HAP-1 (cell line): ENCODE measurements at regions not wholly inside any gene's neighbourhood (a gene's known extent, or its start where the extent isn't known, plus 50 kb on each side); places are given as distances from the start of the nearest gene placed in this dataset.

Experiments used
- DNase-seq, 2 experiments: peaks; one replicate each; pipeline ENCODE4 v3.0.0-alpha.2; 2016 to 2020; ENCODE audit warnings: low spot score in 2 of 2
- H3K27me3 ChIP-seq: fragments of 250-450 bp; sonication (Bioruptor Pico); 2 replicates; pipeline ENCODE4 v1.5.1; 2020; ENCODE audit warnings: low read depth, mild to moderate bottlenecking, moderate library complexity
- H3K36me3 ChIP-seq: fragments of 250-450 bp; sonication (Bioruptor Pico); replicated peaks from 2 replicates; pipeline ENCODE4 v1.5.1; 2020; ENCODE audit warnings: mild to moderate bottlenecking
- H3K4me1 ChIP-seq: fragments of 250-450 bp; sonication (Bioruptor Pico); 2 replicates; pipeline ENCODE4 v1.5.1; 2020; ENCODE audit warnings: mild to moderate bottlenecking
- H3K4me3 ChIP-seq: fragments of 250-450 bp; sonication (Bioruptor Pico); 2 replicates; pipeline ENCODE4 v1.5.1; 2020; ENCODE audit warnings: mild to moderate bottlenecking, moderate library complexity
- H3K9me3 ChIP-seq: fragments of 250-450 bp; sonication (Bioruptor Pico); 2 replicates; pipeline ENCODE4 v1.5.1; 2020; ENCODE audit warnings: mild to moderate bottlenecking, moderate library complexity
- in situ Hi-C: fragments of 300-500 bp; cut with MboI; formaldehyde crosslinking; loops from 3 replicates; pipeline ENCODE4 v1.14.3; 2020; ENCODE audit warnings: low sequenced_read_pairs, inconsistent platforms, mixed read lengths

GRCh38 chr10:131728286-131729228 is 172.3 kb upstream of the PPP2R2D start:
- no peaks in the 10 kb centered on the region for H3K9me3 ChIP-seq
- no peak for DNase-seq
- in situ Hi-C loops, result no loop called here

GRCh38 chr10:131729361-131729760 is 171.4 kb upstream of the PPP2R2D start:
- H3K36me3 ChIP-seq, result no peaks in the 10 kb centered on the region
- H3K4me1 ChIP-seq, result no peaks in the 10 kb centered on the region
- no peak overlapping the region for H3K4me3 ChIP-seq
- H3K9me3 ChIP-seq, result no peaks in the 10 kb centered on the region
- no peaks in the 10 kb centered on the region for H3K27me3 ChIP-seq
- DNase-seq, result no peak
- in situ Hi-C loops, result no loop called here

More at GRCh38 chr10:131728286-131729228, 172.3 kb upstream of the PPP2R2D start:
- Histone ChIP-seq H3K4me3 (no peak overlapping the region), H3K27me3 (no peaks in the 10 kb centered on the region), H3K36me3 (no peaks in the 10 kb centered on the region), H3K4me1 (no peaks in the 10 kb centered on the region)

- no peaks in the 10 kb centered on the region for H3K4me1 ChIP-seq
- DNase-seq, result no peak
- no peaks in the 10 kb centered on the region for H3K9me3 ChIP-seq
- H3K27me3 ChIP-seq, result no peaks in the 10 kb centered on the region
- in situ Hi-C loops, result no loop called here
- H3K4me3 ChIP-seq, result no peak overlapping the region
- H3K36me3 ChIP-seq, result no peaks in the 10 kb centered on the region
Measured at GRCh38 chr10:131729938-131730660, 170.7 kb upstream of the PPP2R2D start.

- Histone ChIP-seq H3K4me1 (no peaks in the 10 kb centered on the region), H3K9me3 (no peaks in the 10 kb centered on the region), H3K4me3 (no peak overlapping the region), H3K27me3 (no peaks in the 10 kb centered on the region), H3K36me3 (no peaks in the 10 kb centered on the region)
- DNase-seq, result no peak
- in situ Hi-C loops, result no loop called here
Measured at GRCh38 chr10:131730771-131731497, 169.9 kb upstream of the PPP2R2D start.

- no peaks in the 10 kb centered on the region for H3K27me3 ChIP-seq
- no peaks in the 10 kb centered on the region for H3K36me3 ChIP-seq
- H3K4me3 ChIP-seq, result no peak overlapping the region
- in situ Hi-C loops, result no loop called here
- no peaks in the 10 kb centered on the region for H3K9me3 ChIP-seq
- H3K4me1 ChIP-seq, result no peaks in the 10 kb centered on the region
- no peak for DNase-seq
Measured at GRCh38 chr10:131731780-131732630, 168.8 kb upstream of the PPP2R2D start.

- H3K27me3 ChIP-seq, result no peaks in the 10 kb centered on the region
- H3K4me1 ChIP-seq, result no peaks in the 10 kb centered on the region
- no peaks in the 10 kb centered on the region for H3K36me3 ChIP-seq
- H3K4me3 ChIP-seq, result no peak overlapping the region
- no peaks in the 10 kb centered on the region for H3K9me3 ChIP-seq
- DNase-seq, result no peak
- in situ Hi-C loops, result no loop called here
Measured at GRCh38 chr10:131732631-131733127, 168.1 kb upstream of the PPP2R2D start.

GRCh38 chr10:131733596-131733995 is 167.2 kb upstream of the PPP2R2D start:
- in situ Hi-C loops, result no loop called here

GRCh38 chr10:131735577-131735976 is 165.2 kb upstream of the PPP2R2D start:
- Histone ChIP-seq H3K27me3 (no peaks in the 10 kb centered on the region), H3K9me3 (no peaks in the 10 kb centered on the region), H3K4me3 (no peak overlapping the region), H3K4me1 (no peaks in the 10 kb centered on the region), H3K36me3 (no peaks in the 10 kb centered on the region)
- DNase-seq, result no peak
- in situ Hi-C loops, result no loop called here

More at GRCh38 chr10:131733596-131733995, 167.2 kb upstream of the PPP2R2D start:
- Histone ChIP-seq H3K36me3 (no peaks in the 10 kb centered on the region), H3K9me3 (no peaks in the 10 kb centered on the region), H3K4me3 (no peak overlapping the region), H3K4me1 (no peaks in the 10 kb centered on the region), H3K27me3 (no peaks in the 10 kb centered on the region)
- DNase-seq, result no peak

- no peak for DNase-seq
- Histone ChIP-seq H3K4me3 (no peak overlapping the region), H3K9me3 (no peaks in the 10 kb centered on the region), H3K27me3 (no peaks in the 10 kb centered on the region), H3K36me3 (no peaks in the 10 kb centered on the region), H3K4me1 (no peaks in the 10 kb centered on the region)
- in situ Hi-C loops, result no loop called here
Measured at GRCh38 chr10:131736321-131736980, 164.4 kb upstream of the PPP2R2D start.

GRCh38 chr10:131737543-131738395 is 163.0 kb upstream of the PPP2R2D start:
- H3K36me3 ChIP-seq, result no peaks in the 10 kb centered on the region
- H3K27me3 ChIP-seq, result no peaks in the 10 kb centered on the region
- DNase-seq, result no peak
- H3K9me3 ChIP-seq, result no peaks in the 10 kb centered on the region
- in situ Hi-C loops, result no loop called here
- no peak overlapping the region for H3K4me3 ChIP-seq
- no peaks in the 10 kb centered on the region for H3K4me1 ChIP-seq

GRCh38 chr10:131738396-131738735 is 162.4 kb upstream of the PPP2R2D start:
- no peak for DNase-seq
- no peaks in the 10 kb centered on the region for H3K36me3 ChIP-seq
- no peaks in the 10 kb centered on the region for H3K9me3 ChIP-seq
- H3K4me1 ChIP-seq, result no peaks in the 10 kb centered on the region
- no peaks in the 10 kb centered on the region for H3K27me3 ChIP-seq
- H3K4me3 ChIP-seq, result no peak overlapping the region
- in situ Hi-C loops, result no loop called here

GRCh38 chr10:131739206-131739605 is 161.6 kb upstream of the PPP2R2D start:
- H3K4me1 ChIP-seq, result no peaks in the 10 kb centered on the region
- DNase-seq, result no peak
- H3K4me3 ChIP-seq, result no peak overlapping the region
- in situ Hi-C loops, result no loop called here
- 0 out of 2 replicates have a peak, but pooled peaks cover 2% of the 10 kb centered on the region for H3K27me3 ChIP-seq
- no peaks in the 10 kb centered on the region for H3K36me3 ChIP-seq
- H3K9me3 ChIP-seq, result no peaks in the 10 kb centered on the region
